SKM-1 treated with dmso at 0.1 percent for 144 hours (cell line): ENCODE measurements at regions not wholly inside any gene's neighbourhood (a gene's known extent, or its start where the extent isn't known, plus 50 kb on each side); places are given as distances from the start of the nearest gene placed in this dataset.

Experiments used
- DNase-seq: peaks from one replicate; lab custom pipeline; 2025; ENCODE audit not compliant: unreplicated experiment; lab: John Stamatoyannopoulos, UW

GRCh38 chr2:43171789-43172188, 54.6 kb downstream of the ZFP36L2 start:
- no peak for DNase-seq

DNA sequence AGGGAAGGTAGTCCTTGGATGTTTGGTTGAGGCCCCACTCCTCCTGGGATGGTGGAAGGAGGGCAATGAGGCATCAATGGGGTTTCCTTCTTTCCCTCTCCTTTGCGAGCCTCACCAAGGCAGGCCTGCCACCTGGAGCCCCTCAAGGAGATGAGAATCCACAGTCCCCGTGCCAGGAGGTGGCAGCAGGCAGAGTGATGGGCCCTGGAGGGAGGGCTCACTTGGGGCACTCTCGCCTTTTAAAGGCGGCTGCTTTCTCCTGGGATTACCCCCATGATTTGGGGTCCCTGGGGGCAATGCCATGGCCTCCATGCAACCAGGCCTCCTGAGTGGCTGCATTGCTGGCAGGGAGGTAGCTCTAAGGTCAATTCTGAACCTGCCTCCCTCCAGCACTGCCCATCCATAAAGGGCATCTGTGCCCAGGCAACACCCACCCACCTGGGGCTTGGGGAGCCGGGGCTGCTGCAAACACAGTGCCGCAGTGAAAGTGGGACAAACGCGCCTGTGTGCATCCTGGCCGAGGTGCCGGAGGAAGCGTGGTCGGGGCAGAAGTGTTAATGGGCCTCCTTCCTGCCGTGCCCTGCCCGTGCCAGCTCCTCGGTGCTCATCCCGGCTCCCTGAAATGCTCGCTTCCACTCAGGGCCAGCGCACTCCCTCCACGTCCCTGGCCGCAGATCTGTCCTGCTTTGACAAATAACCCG, 55.9 kb downstream of the ZFP36L2 start:
- no peak for DNase-seq

GRCh38 chr2:43169987-43170386, 56.4 kb downstream of the ZFP36L2 start:
- no peak for DNase-seq

DNA sequence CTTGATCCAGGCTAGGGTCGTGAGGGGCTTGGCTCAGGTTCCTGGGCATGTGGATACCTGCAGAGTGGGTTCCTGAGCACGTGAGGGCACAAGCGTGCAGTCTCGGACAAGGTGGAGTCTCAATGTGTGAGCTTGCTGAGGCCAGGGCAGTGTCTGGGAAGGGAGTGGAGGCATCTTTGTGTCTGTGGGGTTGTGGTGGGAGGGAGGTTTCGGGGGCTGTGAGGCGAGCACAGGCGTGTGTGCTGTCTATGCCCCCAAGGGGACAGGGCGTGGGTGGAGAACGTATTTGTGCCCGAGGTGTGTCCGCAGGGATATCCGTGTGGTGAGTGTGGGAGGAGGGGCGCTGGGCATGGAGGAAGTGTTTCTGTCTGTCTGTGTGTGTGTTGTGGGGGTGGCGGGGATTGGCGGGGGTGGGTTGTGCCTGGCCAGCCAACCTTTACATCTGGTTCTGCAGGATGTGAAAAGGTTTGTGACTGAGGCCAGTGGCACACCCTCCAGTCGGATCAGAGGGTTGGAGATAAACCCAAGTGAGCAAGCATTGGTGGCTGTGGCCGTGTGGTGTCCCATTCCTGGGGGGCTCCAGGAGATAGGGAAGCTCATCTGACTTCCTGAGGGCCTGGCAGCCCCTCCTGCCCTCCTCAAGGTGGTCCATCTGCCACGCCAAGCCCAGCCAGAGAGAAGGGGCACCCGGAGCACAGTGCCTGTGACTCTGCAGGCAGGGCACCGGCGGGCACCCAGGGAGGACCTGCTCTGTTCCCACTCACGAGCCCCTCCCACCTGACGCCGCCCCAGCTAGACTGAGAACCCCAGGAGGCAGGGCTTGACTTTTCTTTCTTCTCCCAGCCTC, 57.1 kb downstream of the ZFP36L2 start:
- DNase-seq, result no peak

GRCh38 chr2:43168016-43168369, 58.4 kb downstream of the ZFP36L2 start:
- DNase-seq, result no peak

- no peak for DNase-seq
Measured at GRCh38 chr2:43165378-43166069, 60.9 kb downstream of the ZFP36L2 start.

DNA sequence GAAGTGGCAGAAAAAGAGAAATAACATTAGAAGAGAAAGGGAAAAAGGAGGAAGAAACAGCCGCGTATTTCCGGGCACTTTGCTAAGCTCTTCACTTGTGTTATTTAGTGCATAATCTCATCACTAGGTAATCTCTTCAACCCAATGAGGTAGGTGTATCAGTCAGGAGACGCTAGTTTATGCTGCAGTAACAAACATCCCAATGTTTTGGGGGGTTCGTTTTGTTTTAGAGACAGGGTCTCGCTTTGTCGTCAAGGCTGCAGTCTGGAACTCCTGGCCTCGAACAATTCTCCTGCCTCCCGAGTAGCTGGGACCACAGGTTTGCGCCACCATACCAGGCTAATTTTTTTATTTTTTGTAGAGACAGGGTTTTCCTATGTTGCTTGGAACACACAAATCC, 61.7 kb downstream of the ZFP36L2 start:
- DNase-seq, result no peak

DNA sequence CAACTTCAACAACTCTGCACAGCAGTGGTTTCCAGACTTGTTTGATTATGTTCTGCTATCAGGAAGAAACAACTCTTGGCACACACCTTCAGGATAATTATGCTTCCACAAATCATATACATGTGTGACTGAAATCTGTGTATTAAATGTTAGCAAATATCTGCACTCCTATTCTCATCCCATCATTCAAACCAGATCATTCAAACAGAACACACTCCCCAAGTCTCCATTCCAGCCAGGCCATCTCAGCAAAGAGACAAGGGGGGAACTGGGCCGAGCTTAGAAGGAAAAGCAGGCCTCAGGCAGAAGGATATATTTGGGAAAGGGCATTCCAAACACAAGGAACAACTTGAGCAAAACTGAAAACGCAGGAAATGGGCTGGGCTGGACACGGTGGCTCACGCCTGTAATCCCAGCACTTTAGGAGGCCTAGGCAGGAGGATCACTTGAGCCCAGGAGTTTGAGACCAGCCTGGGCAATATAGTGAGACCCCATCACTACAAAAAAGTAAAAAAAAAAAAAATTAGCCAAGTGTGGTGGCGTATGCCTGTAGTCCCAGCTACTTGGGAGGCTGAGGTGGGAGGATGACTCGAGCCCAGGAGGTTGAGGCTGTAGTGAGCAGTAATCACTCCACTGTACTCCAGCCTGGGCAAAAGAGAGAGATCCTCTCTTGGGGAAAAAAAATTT, 62.7 kb downstream of the ZFP36L2 start:
- no peak for DNase-seq

DNA sequence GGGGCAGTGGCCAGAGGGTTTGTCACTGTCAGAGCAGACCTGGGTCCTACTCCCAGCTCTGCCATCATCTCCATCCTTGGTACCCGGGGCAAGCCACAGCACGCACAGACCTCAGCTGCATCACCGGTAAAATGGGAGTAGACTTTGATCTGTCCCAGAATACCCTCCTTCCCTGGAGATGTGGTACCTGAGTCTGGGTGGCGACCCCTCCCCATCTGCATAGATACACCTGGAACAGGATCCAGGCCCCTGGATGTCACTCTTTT, 64.0 kb downstream of the ZFP36L2 start:
- DNase-seq, result no peak

- no peak for DNase-seq
Measured at GRCh38 chr2:43161650-43162510, 64.5 kb downstream of the ZFP36L2 start.

DNA sequence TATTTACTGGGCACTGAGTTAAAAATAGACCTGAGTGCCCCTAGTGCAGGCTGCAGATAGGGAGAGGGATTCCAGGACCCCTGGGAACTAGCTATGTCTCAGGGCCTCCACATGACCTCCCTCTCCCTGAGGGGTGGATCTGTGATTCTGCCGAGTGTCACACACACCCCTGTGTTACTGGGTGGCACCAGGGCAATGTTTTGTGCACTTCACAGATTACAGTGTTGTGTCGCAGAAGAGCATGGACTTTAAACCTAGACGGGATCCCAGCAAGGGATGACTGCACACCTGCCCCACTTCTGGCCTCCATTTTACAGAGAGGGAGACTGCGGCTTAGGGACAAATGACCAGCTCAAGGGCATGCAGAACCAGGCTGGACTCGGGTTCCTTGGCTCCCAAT, 65.6 kb downstream of the ZFP36L2 start:
- no peak for DNase-seq

GRCh38 chr2:43159797-43160196, 66.6 kb downstream of the ZFP36L2 start:
- DNase-seq, result no peak

GRCh38 chr2:43158259-43158880, 68.0 kb downstream of the ZFP36L2 start:
- peak; percentile 88 for DNase-seq

- DNase-seq, result no peak
Measured at GRCh38 chr2:43157506-43158246, 68.7 kb downstream of the ZFP36L2 start.

GRCh38 chr2:43155851-43156411, 70.5 kb downstream of the ZFP36L2 start:
- DNase-seq, result no peak

DNA sequence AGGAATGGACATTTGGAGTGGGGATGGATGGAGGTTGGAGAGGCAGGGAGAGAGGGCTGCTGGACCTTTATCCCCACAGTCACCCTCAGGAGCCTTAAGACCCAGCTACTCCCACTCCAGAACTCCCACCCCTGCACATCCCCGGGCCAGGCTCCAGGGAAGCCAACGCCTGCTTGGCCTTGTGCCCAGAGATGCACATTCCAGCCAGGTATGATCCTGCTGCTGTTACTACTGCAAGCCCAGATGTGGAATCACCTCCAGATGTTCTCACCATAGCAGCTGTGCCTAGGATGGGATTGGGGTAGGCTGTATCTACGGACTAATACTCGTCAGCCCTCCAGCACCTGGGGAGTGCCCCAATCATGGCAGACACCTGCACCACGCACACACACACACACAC, 71.7 kb downstream of the ZFP36L2 start:
- no peak for DNase-seq

GRCh38 chr2:43152741-43153647, 73.4 kb downstream of the ZFP36L2 start:
- no peak for DNase-seq

DNA sequence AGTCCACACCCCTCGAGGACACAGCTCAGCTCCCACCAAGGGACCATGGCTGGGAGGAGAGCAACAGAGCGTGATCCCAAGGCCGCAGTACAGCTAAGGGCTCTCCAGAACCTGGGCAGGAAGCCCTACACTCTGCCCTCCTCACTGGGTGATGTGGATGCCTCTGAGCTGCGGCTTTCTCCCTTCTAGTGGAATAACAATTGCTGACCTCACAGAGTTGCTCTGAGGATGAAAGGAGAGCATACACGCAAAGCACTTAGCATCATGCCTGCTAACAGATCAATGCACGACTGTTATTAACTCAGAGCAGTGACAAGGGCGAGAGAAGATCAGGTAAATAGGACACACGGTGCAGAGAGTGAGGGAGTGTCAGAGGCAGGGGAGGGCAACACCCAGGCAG, 74.2 kb downstream of the ZFP36L2 start:
- DNase-seq, result no peak
